CD4-positive, alpha-beta T cell treated with Interleukin-15 for 1 hour (primary cell): ENCODE measurements at regions not wholly inside any gene's neighbourhood (a gene's known extent, or its start where the extent isn't known, plus 50 kb on each side); places are given as distances from the start of the nearest gene placed in this dataset.

Experiments used
- DNase-seq: peaks from one replicate; pipeline ENCODE4 v3.0.0-alpha.2; 2020

DNA sequence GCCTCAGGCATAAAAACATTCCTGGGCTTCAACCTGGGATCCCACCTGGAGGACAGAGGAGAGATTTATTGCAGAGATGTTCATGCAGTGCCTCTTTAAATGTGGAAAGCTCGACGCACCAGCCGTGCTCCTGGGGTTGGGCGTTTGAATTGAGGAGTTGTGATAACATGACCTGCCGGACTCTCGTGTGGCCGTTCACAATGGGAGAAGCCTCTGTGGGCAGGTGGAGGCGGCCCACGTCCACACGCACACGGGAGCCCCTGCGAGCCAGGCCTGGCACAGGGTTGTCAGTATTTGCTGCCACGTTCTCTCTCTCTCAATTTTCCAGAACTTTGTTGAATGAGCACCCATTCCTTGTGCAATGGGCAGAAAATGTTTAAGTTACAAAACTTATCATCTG is 58.3 kb upstream of the PPARA start:
- no peak for DNase-seq

DNA sequence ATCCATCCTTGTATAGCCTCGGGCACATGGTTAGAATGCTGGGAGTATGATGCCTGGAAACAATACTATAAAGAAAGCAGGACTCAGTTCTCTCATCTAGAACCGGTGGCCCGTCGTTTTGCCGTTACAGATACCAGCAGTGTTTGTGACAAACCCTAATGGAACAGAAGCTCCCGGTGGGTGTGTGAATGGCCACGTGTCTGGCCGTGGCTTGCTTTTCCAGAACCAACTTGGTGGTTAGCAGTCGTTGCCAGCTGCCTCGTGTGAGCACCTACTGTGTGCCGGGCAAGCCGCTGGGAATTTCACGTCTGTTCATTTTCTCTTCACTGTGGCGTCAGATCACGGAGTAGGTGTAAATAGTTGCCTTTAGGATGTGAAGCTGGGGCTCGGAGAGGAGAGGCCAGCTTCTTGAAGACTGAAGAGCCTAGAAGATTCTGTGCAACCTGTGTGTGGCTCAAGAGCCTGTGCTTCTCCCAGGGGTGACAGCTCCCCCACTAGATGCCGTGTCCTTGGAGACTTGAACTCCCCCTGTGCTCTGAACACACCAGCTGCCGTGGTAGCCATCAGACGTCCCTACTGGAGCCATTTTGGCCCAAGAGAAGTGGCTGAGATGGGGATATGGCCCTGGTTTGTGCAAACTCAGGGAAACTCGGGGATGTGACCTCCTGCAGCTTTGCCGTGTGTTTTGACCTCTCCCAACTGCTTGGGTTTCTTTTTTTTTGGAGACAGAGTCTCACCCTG is 57.5 kb upstream of the PPARA start:
- DNase-seq, result no peak

DNA sequence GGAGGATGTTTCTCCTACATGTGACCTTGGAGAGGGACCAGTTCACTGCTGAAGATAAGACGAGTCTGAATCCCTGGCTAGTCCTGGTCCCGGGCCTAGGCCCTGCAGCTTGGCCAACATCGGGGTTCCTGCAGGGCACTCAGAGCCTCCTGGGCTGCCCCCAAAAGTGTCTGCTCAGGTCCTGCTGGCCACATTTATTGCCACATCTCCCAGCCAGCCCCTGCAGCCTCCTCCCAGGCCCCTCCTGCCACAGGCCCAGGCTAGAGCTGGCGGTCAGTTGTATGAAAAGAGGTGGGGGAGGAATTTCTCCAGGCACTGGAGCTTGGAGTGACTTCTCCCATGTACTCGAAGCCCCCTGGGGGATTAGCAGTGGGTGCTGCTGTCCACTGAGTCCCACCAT is 56.5 kb upstream of the PPARA start:
- DNase-seq, result no peak

DNA sequence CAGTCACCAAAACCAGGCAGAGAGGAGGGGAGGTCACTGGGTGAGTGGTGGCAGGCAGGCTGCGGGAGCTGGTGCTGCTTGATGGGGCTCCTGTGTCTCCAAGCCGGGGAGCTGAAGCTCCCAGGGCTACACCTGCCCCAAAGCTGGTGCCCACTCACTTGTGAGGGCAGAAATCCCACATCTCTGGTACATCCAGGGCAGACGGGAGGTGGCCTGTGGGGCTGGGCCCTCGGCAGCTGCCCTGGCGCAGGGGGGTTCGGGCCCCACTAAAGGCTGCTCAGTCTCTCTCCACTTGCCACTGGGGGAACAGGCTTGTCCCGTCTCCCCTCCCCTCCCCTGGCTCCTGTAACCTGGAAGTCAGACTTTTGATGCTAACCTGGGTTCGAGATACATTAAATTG is 55.6 kb upstream of the PPARA start:
- no peak for DNase-seq

DNA sequence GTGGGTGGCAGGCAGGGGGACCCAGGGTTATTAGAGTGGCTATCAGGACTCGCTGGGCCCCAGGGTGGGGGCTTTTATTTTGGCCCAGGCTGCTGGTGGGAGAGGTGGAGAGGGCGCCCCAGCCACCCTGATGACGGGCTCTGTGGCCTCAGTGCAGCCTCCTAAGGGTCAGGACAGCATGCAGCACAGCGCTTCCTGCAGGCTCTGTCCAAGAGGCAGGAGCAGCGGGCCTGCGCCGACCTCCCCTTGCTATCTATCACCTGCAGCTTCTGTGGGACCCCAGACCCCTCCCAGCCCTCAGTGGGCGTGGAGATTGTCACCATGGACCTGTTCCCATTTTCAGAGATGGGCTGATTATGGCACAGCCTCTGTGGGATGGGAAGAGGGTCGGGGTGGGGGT is 54.3 kb upstream of the PPARA start:
- DNase-seq, result no peak

DNA sequence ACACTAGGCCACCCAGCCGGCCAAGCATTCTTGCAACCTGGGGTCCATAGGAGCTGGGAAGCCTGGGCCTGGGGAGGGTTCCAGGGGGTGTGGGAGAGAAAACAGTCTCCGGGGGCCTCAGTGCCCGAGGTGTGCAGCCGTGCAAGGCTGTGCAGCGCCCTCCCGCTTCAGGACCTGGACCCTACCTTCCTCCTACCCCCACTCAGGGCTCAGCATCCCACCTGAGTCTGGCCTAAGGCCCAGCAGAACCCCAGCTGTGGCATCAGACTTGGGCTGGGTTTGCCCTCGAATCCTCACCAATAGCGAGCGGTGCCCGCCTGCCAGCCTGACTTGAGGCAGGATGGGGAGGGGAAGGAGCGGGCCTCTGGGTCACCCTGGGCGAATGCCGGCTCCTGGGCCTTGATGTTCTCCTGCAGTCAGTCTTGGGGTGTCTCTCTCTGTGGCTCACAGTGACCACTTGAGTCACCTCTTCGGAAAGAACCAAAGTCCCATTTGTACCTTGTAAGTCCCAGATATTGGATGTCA is 53.6 kb upstream of the PPARA start:
- DNase-seq, result no peak

DNA sequence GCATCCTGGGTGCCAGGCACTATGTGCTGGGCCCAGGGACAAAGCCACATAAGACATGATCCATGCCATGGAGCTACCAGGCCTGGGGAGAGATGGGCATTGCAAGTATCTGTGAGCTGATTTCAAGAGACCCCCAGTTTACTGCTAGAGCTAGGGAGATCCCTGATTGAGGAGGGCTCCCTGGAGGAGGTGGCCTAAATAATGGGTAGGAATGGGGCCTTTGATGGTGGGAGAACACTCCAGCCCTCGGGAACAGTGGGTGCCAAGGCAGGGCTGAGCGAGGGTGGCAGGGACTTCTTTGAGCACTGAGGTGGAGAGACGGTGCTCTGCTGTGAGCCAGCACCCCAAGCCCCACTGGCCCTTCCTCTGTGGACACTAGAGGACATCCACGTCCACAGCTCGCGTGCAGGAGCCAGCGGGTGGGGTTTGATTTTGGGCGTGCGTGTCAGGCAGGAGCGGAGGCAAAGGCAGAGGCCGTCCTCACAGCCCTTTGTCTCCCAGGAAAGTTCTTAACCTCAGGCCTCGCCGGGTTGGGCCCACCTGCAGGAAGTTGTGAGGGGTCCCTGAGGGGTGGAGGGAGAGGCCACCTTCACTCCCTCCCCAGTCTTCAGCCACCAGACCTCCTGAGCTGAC is 52.9 kb upstream of the PPARA start:
- DNase-seq, result no peak

DNA sequence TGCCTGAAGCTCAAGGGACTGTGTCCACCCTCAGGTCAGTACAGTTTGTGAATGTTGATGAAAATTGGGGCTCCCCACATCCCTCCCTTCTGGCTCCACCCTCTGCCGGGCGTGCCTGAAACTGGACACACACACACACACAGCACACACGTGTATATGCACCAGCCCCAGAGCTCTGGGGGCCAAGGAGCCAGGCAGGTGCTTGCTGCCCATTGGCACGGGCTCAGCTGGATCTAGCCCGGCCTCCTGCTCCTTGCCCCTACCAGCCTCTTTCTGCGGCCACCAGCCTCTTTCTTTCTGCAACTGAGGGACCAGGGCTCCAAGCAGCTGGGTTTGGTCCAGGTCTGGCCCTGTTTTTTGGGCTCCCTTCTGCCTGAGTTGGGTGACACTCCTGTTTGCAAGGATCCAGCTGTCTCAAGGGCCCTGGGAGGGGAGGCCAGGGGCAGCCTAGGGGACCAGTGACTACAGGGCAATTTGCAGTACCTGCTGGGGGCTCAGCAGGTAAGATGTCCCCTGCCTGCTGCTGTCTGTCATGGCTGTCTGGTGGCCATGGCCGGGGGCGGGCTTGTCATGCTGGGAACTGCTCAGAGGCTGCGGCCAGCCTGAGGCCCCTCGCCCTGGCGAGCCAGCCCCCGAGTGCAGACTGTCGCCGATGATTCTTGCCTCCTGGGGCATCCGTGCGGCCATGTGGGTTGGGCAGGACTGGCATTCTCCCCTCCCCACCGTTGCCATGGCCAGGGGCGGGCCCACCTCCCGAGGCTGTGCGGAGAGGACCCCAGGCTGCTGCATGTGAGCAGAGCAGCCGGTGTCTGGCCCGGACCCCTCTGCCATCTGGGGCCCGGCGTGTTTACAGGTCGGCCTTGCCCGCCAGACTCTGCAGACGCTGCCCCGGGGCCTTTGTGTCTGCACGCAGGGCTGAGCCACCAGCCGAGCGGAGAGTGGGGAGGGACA is 51.5 kb upstream of the PPARA start:
- DNase-seq, result no peak

DNA sequence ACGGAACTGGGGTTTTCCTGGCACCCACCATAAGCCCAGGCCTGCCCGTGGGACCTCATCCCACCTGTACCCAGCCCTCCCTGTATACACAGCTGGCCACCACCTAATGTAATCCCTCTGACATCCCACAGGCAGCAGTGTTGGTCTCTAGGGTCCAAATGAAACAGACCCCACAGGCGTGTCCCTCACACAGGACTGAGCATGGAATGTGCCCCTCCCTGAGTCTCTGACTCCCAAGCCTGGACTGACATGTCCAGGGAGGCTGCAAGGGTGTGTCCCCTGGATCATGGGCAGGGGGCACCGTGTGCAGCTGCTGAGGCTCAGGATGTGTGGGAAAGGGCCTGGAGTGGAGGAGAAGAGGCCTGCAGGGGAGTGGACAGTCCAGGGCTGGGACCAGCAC is 50.6 kb upstream of the PPARA start:
- DNase-seq, result no peak

DNA sequence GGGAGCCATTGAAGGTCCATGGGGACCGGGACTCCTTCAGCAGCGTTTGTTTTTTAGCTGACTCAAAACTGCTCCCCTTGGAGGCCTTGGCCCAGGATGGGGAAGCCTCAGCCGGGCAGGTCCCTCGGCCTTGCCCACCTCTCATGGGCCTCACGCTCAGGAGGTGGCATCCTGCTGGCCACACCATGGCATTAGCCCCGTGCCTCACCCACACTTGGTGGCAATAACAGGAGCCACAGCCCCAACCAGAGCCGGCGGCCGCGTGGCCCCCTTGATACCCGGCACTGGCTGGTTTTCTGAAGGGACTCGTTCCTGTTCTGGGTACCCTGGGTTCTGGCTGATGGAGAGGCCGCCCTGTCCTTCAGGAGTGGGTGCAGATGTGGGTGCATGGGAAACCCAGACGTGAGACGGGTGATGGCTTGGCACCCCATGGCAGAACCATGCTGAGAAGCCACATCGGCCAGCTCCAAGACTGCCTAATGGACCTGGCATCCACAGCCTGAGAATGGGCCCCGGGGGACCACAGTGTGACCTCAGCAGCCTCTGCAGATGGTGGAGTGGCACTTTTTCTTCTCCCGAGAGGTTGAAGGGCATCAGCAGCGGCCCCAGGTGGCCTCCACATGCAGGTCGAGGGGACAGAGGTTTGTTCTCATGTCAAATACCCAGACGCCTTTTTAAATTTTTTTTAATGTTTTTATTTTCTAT is 49.8 kb upstream of the PPARA start:
- no peak for DNase-seq
